K562 (cell line): ENCODE measurements at regions not wholly inside any gene's neighbourhood (a gene's known extent, or its start where the extent isn't known, plus 50 kb on each side); places are given as distances from the start of the nearest gene placed in this dataset.

ENCODE experiments used
- ARID4B ChIP-seq: sonication (generic); formaldehyde crosslinking; IDR thresholded peaks from 2 replicates; pipeline ENCODE4 v1.8.0; 2022; ENCODE audit warnings: mild to moderate bottlenecking, missing genetic modification reagents
- BACH1 ChIP-seq: fragments of 200-800 bp; sonication (Bioruptor generic); IDR thresholded peaks from 2 replicates; pipeline ENCODE4 v1.6.1; 2016; ENCODE audit warnings: missing genetic modification characterization, missing compliant biosample characterization
- CTCF ChIP-seq, 3 experiments: IDR thresholded peaks in 2 of 3; conservative IDR thresholded peaks in 1 of 3; 2 replicates each; pipeline ENCODE4 v1.5.1; 2011 to 2012; ENCODE audit warnings: low read length in 3 of 3, mild to moderate bottlenecking in 3 of 3, control low read depth in 2 of 3, improper control_type of control experiment in 1 of 3, inconsistent platforms in 1 of 3, low read depth in 1 of 3, mixed read lengths in 1 of 3, moderate library complexity in 1 of 3; ENCODE audit not compliant: insufficient read depth in 2 of 3
- MEF2D ChIP-seq: conservative IDR thresholded peaks from 2 replicates; pipeline ENCODE4 v1.6.1; 2016; ENCODE audit warnings: low read depth, missing genetic modification characterization, missing compliant biosample characterization
- MYC ChIP-seq, 2 experiments: fragments of 250-450 bp in 1 of 2; sonication (Bioruptor Pico) in 1 of 2; IDR thresholded peaks; 2 replicates each; pipeline versions ENCODE4 v1.5.1 to v1.6.1; 2012 to 2021; ENCODE audit warnings: low read depth in 2 of 2, borderline replicate concordance in 1 of 2, improper control_type of control experiment in 1 of 2, low read length in 1 of 2, mild to moderate bottlenecking in 1 of 2, moderate library complexity in 1 of 2
- NFRKB ChIP-seq: fragments of 450-650 bp; IDR thresholded peaks from 2 replicates; pipeline ENCODE4 v1.6.1; 2016; ENCODE audit warnings: low read depth
- SRSF1 ChIP-seq: fragments of 200-400 bp; formaldehyde crosslinking; IDR thresholded peaks from 2 replicates; pipeline ENCODE4 v1.6.1; 2017; ENCODE audit warnings: mild to moderate bottlenecking, low read depth, low read length, moderate library complexity
- TAF1 ChIP-seq: IDR thresholded peaks from 2 replicates; pipeline ENCODE4 v1.6.1; 2011; ENCODE audit warnings: mild to moderate bottlenecking, low read length, moderate library complexity; ENCODE audit not compliant: insufficient read depth, control insufficient read depth, severe bottlenecking; ENCODE audit errors: extremely low read depth
- TCF3 ChIP-seq: sonication (generic); formaldehyde crosslinking; IDR thresholded peaks from 2 replicates; pipeline ENCODE4 v1.4.0; 2020; ENCODE audit warnings: mild to moderate bottlenecking, missing genetic modification reagents
- ZNF217 ChIP-seq: sonication (generic); formaldehyde crosslinking; IDR thresholded peaks from 2 replicates; pipeline ENCODE4 v1.8.0; 2022; ENCODE audit warnings: mild to moderate bottlenecking, missing genetic modification reagents

- TF ChIP-seq ZNF217 (CRISPR knock-in tag) = no peak
- TF ChIP-seq SRSF1 = no peak
- no peak for TF ChIP-seq NFRKB
- TF ChIP-seq TAF1 = no peak
- no peak for TF ChIP-seq BACH1
- no peak for TF ChIP-seq MYC (IDR thresholded peaks at IDR 0.05; ENCODE audit: low read depth, low read length)
- no peak for TF ChIP-seq MYC (CRISPR knock-in tag; IDR thresholded peaks at IDR 0.05; ENCODE audit: borderline replicate concordance, low read depth)
- TF ChIP-seq TCF3 (CRISPR knock-in tag) = no peak
- no peak for TF ChIP-seq ARID4B
- TF ChIP-seq MEF2D = no peak
- no peak for TF ChIP-seq CTCF (IDR thresholded peaks at IDR 0.05 in 2 of 3, conservative IDR thresholded peaks at IDR 0.05 in 1 of 3; ENCODE audit: insufficient read depth in 2 of 3, low read depth in 1 of 3, low read length in 3 of 3)
These were observed 88.3 kb upstream of the GADD45A start for GRCh38 chr1:67596674-67597073.
